ENCODE measurements at regions not wholly inside any gene's neighbourhood (a gene's known extent, or its start where the extent isn't known, plus 50 kb on each side); places are given as distances from the start of the nearest gene placed in this dataset.

GRCh38 chr5:2491846-2492245, 259.6 kb downstream of the IRX2 start:
- TF ChIP-seq CTCF (IDR thresholded peaks at IDR 0.05) (no peak), EZH2 (IDR thresholded peaks at IDR 0.05) (no peak), EZH2phosphoT487 (IDR thresholded peaks at IDR 0.05) (no peak)

Data from neural progenitor cell (in vitro differentiated cells).